Fibroblast of the conjunctiva (primary cell): ENCODE measurements at regions not wholly inside any gene's neighbourhood (a gene's known extent, or its start where the extent isn't known, plus 50 kb on each side); places are given as distances from the start of the nearest gene placed in this dataset.
A peak's percentile ranks its signal among the peaks of the same experiment; 100 is the strongest.

ENCODE experiments used
- DNase-seq: peaks from one replicate; pipeline ENCODE4 v3.0.0-alpha.2; 2010; ENCODE audit warnings: low read depth

GRCh38 chr3:5069627-5070026 lies 52.5 kb upstream of the ARL8B start:
- no peak for DNase-seq

- peak; percentile 80 for DNase-seq
Measured at GRCh38 chr3:5071061-5071460, 51.0 kb upstream of the ARL8B start.

GRCh38 chr3:5072100-5072816 lies 49.8 kb upstream of the ARL8B start:
- DNase-seq = no peak
